BLaER1 treated with 17β-estradiol and CSF1 and Interleukin-3, amounts not matched to agents 10 nM and 100 nM (cell line): ENCODE measurements at regions not wholly inside any gene's neighbourhood (a gene's known extent, or its start where the extent isn't known, plus 50 kb on each side); places are given as distances from the start of the nearest gene placed in this dataset.

Source experiments
- H3K27ac ChIP-seq, 11 experiments: shearing (Covaris generic); formaldehyde crosslinking; 2 replicates each; pipeline ENCODE4 v1.8.1; 2022
- H3K27me3 ChIP-seq, 11 experiments: shearing (Covaris generic); formaldehyde crosslinking; 2 replicates each; pipeline ENCODE4 v1.8.1; 2022
- H3K36me3 ChIP-seq, 11 experiments: shearing (Covaris generic); formaldehyde crosslinking; 2 replicates each; pipeline ENCODE4 v1.8.1; 2022
- H3K4me1 ChIP-seq, 10 experiments: shearing (Covaris generic); formaldehyde crosslinking; 2 replicates each; pipeline ENCODE4 v1.8.1; 2022
- H3K4me2 ChIP-seq, 11 experiments: shearing (Covaris generic); formaldehyde crosslinking; 2 replicates each; pipeline ENCODE4 v1.8.1; 2022
- H3K4me3 ChIP-seq, 10 experiments: shearing (Covaris generic); formaldehyde crosslinking; 2 replicates each; pipeline ENCODE4 v1.8.1; 2022
- H3K9ac ChIP-seq, 11 experiments: shearing (Covaris generic); formaldehyde crosslinking; 2 replicates each; pipeline ENCODE4 v1.8.1; 2022
- H3K9me3 ChIP-seq, 11 experiments: shearing (Covaris generic); formaldehyde crosslinking; replicated peaks in 1 of 11; 2 replicates each; pipeline ENCODE4 v1.8.1; 2022
- H4K20me1 ChIP-seq, 11 experiments: shearing (Covaris generic); formaldehyde crosslinking; 2 replicates each; pipeline ENCODE4 v1.8.1; 2022
- Cebpa-rat ChIP-seq, 11 experiments: shearing (Covaris generic); IDR thresholded peaks; 2 replicates each; pipeline ENCODE4 v1.8.1; 2022

- H3K9ac ChIP-seq, result no peak overlapping the region
- H3K4me3 ChIP-seq, result no peak overlapping the region
- no peaks in the 10 kb centered on the region for H3K36me3 ChIP-seq
- H3K4me1 ChIP-seq, result no peaks in the 10 kb centered on the region
- H3K27me3 ChIP-seq, result no peaks in the 10 kb centered on the region
- H4K20me1 ChIP-seq, result no peaks in the 10 kb centered on the region
- H3K9me3 ChIP-seq, result peaks cover 0 to 8% (median 0%) of the 10 kb centered on the region in 11 experiments; a peak in 3 of 22 replicates
- no peak for TF ChIP-seq Cebpa-rat (IDR thresholded peaks at IDR 0.05)
- no peak overlapping the region for H3K4me2 ChIP-seq
- H3K27ac ChIP-seq, result no peak overlapping the region
Measured at GRCh38 chr20:54291339-54292010, 83.6 kb downstream of the PFDN4 start.

- no peak overlapping the region for H3K4me2 ChIP-seq
- peaks cover 0 to 10% (median 0%) of the 10 kb centered on the region in 11 experiments; a peak in 3 of 22 replicates for H3K9me3 ChIP-seq
- H3K36me3 ChIP-seq, result no peaks in the 10 kb centered on the region
- H4K20me1 ChIP-seq, result no peaks in the 10 kb centered on the region
- no peaks in the 10 kb centered on the region for H3K4me1 ChIP-seq
- H3K4me3 ChIP-seq, result no peak overlapping the region
- H3K27me3 ChIP-seq, result no peaks in the 10 kb centered on the region
- H3K9ac ChIP-seq, result no peak overlapping the region
- H3K27ac ChIP-seq, result no peak overlapping the region
- TF ChIP-seq Cebpa-rat (IDR thresholded peaks at IDR 0.05), result no peak
Measured at GRCh38 chr20:54292185-54292584, 84.3 kb downstream of the PFDN4 start.

- no peak overlapping the region for H3K9ac ChIP-seq
- no peaks in the 10 kb centered on the region for H3K36me3 ChIP-seq
- H3K4me2 ChIP-seq, result no peak overlapping the region
- H3K9me3 ChIP-seq, result peaks cover 0 to 10% (median 0%) of the 10 kb centered on the region in 11 experiments; a peak in 3 of 22 replicates
- no peaks in the 10 kb centered on the region for H4K20me1 ChIP-seq
- no peak overlapping the region for H3K27ac ChIP-seq
- no peaks in the 10 kb centered on the region for H3K4me1 ChIP-seq
- no peaks in the 10 kb centered on the region for H3K27me3 ChIP-seq
- H3K4me3 ChIP-seq, result no peak overlapping the region
- TF ChIP-seq Cebpa-rat (IDR thresholded peaks at IDR 0.05), result no peak
Measured at GRCh38 chr20:54293526-54293925, 85.6 kb downstream of the PFDN4 start.

GRCh38 chr20:54294094-54294493 lies 86.2 kb downstream of the PFDN4 start:
- H3K9ac ChIP-seq, result no peak overlapping the region
- H3K9me3 ChIP-seq, result peaks cover 0 to 10% (median 0%) of the 10 kb centered on the region in 11 experiments; a peak in 3 of 22 replicates
- no peak overlapping the region for H3K4me2 ChIP-seq
- H3K4me3 ChIP-seq, result no peak overlapping the region
- H4K20me1 ChIP-seq, result no peaks in the 10 kb centered on the region
- TF ChIP-seq Cebpa-rat (IDR thresholded peaks at IDR 0.05), result no peak
- H3K27me3 ChIP-seq, result no peaks in the 10 kb centered on the region
- H3K27ac ChIP-seq, result no peak overlapping the region
- H3K4me1 ChIP-seq, result no peaks in the 10 kb centered on the region
- H3K36me3 ChIP-seq, result no peaks in the 10 kb centered on the region

- Histone ChIP-seq H3K4me1 (no peaks in the 10 kb centered on the region), H3K27me3 (no peaks in the 10 kb centered on the region), H4K20me1 (no peaks in the 10 kb centered on the region), H3K4me3 (no peak overlapping the region), H3K4me2 (no peak overlapping the region), H3K27ac (no peak overlapping the region), H3K36me3 (no peaks in the 10 kb centered on the region), H3K9me3 (peaks cover 0 to 10% (median 0%) of the 10 kb centered on the region in 11 experiments; a peak in 3 of 22 replicates), H3K9ac (no peak overlapping the region)
- TF ChIP-seq Cebpa-rat (IDR thresholded peaks at IDR 0.05), result no peak
Measured at GRCh38 chr20:54295686-54296085, 87.8 kb downstream of the PFDN4 start.

- H3K27ac ChIP-seq, result no peak overlapping the region
- H3K4me3 ChIP-seq, result no peak overlapping the region
- H3K9me3 ChIP-seq, result no peaks in the 10 kb centered on the region
- no peak overlapping the region for H3K9ac ChIP-seq
- no peaks in the 10 kb centered on the region for H3K36me3 ChIP-seq
- H3K27me3 ChIP-seq, result no peaks in the 10 kb centered on the region
- TF ChIP-seq Cebpa-rat (IDR thresholded peaks at IDR 0.05), result no peak
- H3K4me2 ChIP-seq, result no peak overlapping the region
- H3K4me1 ChIP-seq, result peaks cover 0 to 16% (median 2%) of the 10 kb centered on the region in 10 experiments; a peak in 7 of 20 replicates
- no peaks in the 10 kb centered on the region for H4K20me1 ChIP-seq
Measured at GRCh38 chr20:54305421-54305820, 97.5 kb downstream of the PFDN4 start.

- Histone ChIP-seq H3K4me1 (peaks cover 0 to 16% (median 2%) of the 10 kb centered on the region in 10 experiments; a peak in 7 of 20 replicates), H4K20me1 (no peaks in the 10 kb centered on the region), H3K4me3 (no peak overlapping the region), H3K36me3 (no peaks in the 10 kb centered on the region), H3K9ac (no peak overlapping the region), H3K27me3 (no peaks in the 10 kb centered on the region), H3K4me2 (peak overlapping the region in 3 of 11 experiments; percentile 0 to 37 (median 18); a peak in 2 of 22 replicates), H3K27ac (no peak overlapping the region), H3K9me3 (no peaks in the 10 kb centered on the region)
- TF ChIP-seq Cebpa-rat (IDR thresholded peaks at IDR 0.05), result no peak
Measured at GRCh38 chr20:54306985-54307710, 99.3 kb downstream of the PFDN4 start.

GRCh38 chr20:54308804-54309203 lies 100.9 kb downstream of the PFDN4 start:
- H3K4me3 ChIP-seq, result no peak overlapping the region

GRCh38 chr20:54318892-54319291 lies 111.0 kb downstream of the PFDN4 start:
- no peaks in the 10 kb centered on the region for H3K27me3 ChIP-seq
- H3K9me3 ChIP-seq, result no peaks in the 10 kb centered on the region; a peak in 1 of 22 replicates
- H3K4me1 ChIP-seq, result peaks cover 8 to 35% (median 8%) of the 10 kb centered on the region in 10 experiments
- H3K36me3 ChIP-seq, result no peaks in the 10 kb centered on the region
- no peak for TF ChIP-seq Cebpa-rat (IDR thresholded peaks at IDR 0.05)
- no peak overlapping the region for H3K9ac ChIP-seq
- no peak overlapping the region for H3K27ac ChIP-seq
- H4K20me1 ChIP-seq, result no peaks in the 10 kb centered on the region
- no peak overlapping the region for H3K4me2 ChIP-seq
- no peak overlapping the region for H3K4me3 ChIP-seq

More at GRCh38 chr20:54308804-54309203, 100.9 kb downstream of the PFDN4 start:
- H3K27ac ChIP-seq, result no peak overlapping the region
- H4K20me1 ChIP-seq, result no peaks in the 10 kb centered on the region
- peak overlapping the region in 5 of 11 experiments; percentile 2 to 39 (median 11); a peak in 2 of 22 replicates for H3K4me2 ChIP-seq
- no peaks in the 10 kb centered on the region for H3K27me3 ChIP-seq
- no peak overlapping the region for H3K9ac ChIP-seq
- H3K9me3 ChIP-seq, result no peaks in the 10 kb centered on the region
- peaks cover 0 to 16% (median 2%) of the 10 kb centered on the region in 10 experiments; a peak in 7 of 20 replicates for H3K4me1 ChIP-seq
- H3K36me3 ChIP-seq, result no peaks in the 10 kb centered on the region
- no peak for TF ChIP-seq Cebpa-rat (IDR thresholded peaks at IDR 0.05)
